GM18517 (cell line): ENCODE measurements at regions not wholly inside any gene's neighbourhood (a gene's known extent, or its start where the extent isn't known, plus 50 kb on each side); places are given as distances from the start of the nearest gene placed in this dataset.
A peak's percentile ranks its signal among the peaks of the same experiment; 100 is the strongest.

Source experiments
- ATAC-seq: cut with Tn5 transposase; IDR thresholded peaks from one replicate; pipeline ENCODE4 v1.9.1; 2021; ENCODE audit warnings: mild to moderate bottlenecking, moderate library complexity; ENCODE audit not compliant: unreplicated experiment

DNA sequence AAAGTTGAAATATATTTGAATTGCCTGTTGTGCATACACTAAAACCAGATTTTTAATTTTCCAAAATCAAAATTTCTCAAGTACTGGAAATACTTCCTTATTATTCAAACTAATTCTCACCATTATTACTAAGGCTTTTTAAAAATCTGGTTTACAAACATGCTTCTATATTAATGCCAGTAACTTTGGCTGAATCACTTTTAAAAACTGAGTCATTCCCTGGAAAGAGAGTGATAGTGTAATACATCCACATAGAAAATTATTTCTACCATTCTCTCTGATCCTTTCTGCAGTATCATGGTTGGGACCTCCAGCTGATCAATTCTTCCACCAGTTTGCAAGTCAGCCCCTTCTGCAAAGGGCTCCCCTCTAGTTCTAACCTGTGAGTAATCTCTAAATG lies 165.3 kb upstream of the FAM241A start:
- ATAC-seq = no peak

DNA sequence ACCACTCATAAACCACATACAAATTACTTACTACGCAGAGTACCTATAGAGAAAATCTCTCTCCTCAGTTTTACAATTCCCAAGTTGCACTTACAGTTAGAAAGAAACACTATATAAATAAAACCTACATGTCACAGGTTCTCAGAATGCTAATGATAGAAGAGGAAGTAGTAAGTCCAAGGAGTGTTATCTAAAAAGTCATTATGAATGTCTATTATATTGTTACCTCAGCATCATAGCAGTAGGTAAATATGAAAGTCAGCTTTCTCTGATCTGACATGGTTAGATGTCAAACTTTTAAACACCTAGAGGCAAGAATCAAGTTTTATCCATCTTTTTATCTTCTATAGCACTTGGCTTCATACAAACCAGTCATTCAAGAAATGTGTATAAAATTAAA lies 163.2 kb upstream of the FAM241A start:
- ATAC-seq = no peak

DNA sequence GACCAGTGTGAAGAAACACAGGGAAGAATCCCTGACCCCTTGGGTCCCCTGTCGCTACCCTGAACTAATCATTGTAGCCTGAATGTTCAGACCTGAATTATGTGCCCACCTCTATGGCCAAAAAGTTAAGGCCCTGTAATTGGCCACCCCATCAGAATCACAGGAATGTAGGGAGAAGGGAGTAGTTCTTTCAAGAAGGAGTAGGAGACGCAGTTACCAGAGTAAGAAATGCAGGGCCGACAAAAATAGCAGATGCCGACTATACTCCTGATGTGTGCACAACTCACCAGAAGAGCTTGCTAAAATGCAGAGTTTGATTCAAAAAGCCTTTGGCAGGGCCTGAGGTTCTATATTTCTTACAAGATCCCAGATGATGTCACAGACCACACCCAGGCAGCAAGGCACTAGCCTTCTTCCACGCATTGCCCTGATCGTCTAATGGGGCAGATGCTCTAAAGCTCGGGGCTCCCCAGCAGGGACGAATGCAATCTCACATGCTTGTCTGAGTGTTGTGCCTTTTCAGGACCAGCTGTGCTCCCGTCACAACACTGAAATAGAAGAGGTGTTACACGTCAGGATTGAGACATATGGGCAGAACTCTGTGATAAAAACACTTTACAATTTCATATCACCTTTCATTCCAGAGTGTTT lies 161.0 kb upstream of the FAM241A start:
- ATAC-seq = no peak

DNA sequence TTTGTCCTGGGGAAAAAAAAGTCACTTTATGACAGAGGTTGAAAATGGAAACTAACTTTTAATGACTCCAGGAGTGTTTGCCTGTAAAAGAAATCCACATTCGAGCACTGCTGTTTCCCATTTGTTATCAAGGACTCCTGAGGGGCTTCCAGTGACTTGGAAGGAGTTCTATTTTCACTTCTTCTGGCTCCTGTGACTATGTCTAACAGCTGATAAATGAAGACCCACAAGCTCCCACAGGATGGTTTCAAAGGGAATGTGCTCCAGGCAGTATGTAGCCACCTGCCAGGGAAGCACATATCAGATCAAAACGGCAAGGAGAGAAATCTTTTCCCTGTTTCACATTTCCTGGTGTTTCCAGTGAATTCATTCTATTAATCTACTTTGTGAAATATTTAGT lies 159.8 kb upstream of the FAM241A start:
- ATAC-seq = no peak

DNA sequence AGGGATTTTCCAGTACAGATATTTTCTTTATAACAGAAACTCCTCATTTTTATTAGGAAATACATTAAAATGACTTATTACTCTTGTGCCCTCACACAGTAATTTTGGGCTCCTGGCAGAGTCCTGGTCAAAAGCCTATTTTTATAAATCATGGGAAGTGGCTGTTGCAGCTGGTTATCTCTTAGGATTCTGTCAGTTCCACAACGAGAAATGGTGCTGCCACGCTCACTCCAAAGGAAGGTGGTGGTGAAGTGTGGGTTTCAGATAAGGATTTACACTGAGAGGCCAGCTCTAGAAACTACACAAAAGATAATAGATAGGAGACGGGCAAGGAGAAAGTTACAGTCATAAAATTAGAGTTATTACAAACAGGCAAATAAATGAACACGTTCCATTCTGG lies 159.2 kb upstream of the FAM241A start:
- ATAC-seq = no peak

DNA sequence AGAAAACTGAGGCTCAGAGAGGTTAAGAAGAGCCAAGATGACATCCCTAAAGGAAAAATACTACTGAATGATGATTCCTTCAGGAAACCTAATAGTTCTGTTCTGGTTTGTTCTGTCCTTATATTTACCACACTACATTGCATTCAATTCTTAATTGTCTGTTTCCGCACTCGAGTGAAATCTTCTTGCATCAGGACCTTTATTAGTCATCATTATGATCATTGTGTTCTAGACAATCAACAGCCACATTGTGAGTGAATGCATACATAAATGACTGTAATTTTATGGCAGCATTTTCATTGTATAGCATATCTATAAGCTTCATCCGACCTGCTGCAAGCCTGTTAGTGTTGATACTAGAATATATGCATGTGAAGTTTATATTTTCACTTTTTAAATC lies 156.7 kb upstream of the FAM241A start:
- no peak for ATAC-seq

DNA sequence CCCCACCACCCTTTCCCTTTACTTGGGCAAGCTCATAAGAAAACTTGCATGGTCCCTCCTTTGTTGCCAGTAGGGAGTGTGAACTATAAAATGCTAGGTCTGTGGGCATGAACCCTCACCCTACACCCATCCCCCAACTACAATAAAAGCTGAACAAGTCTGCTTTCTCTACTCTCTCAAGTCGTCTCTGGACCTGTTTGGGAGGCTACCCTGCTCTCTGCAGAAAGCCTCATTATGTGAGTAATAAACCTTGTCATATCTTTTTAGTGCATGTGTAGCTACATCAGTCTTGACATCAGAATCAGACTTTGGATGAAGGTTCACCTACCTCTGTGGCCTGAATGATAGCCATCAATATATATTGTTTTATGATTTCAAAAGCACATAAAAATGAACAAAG lies 155.4 kb upstream of the FAM241A start:
- no peak for ATAC-seq

DNA sequence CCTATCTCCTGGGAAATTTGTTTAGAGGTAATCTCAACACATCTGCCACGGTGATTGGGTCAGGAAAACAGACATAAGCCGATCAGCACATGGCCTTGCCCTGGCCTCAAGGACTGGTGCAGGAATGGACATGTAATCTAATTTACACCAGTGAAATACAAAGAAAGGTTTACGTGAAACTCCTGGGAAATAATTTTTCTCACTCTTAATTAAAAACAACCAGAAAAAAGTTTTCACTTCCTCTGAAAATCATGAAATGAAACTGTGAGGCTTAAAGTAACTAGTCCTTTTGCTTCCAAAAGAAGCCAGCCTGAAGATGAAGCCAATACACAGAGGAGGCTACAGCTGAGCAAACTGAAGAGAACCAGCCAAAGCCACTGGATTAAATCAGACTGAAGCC lies 154.1 kb upstream of the FAM241A start:
- peak; percentile 94 for ATAC-seq

DNA sequence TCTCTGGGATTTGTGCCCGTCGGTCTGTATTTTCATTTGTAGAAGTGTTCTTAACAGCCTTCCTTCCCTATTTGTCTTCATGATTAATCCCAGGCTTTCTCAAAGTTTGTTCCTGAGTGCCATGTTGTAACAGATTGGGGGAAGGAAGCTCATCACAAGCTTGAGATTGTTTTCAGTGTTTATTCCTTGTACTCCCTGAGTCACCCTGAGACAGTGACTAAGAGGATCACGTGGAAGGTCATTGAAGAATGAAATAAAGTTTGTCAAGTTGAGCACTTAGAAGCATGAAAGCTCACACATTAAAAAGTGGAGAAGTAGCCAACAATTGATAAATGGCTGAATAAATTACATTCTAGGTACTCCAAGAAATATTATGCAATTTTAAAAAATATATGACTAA lies 153.5 kb upstream of the FAM241A start:
- peak; percentile 13 for ATAC-seq

DNA sequence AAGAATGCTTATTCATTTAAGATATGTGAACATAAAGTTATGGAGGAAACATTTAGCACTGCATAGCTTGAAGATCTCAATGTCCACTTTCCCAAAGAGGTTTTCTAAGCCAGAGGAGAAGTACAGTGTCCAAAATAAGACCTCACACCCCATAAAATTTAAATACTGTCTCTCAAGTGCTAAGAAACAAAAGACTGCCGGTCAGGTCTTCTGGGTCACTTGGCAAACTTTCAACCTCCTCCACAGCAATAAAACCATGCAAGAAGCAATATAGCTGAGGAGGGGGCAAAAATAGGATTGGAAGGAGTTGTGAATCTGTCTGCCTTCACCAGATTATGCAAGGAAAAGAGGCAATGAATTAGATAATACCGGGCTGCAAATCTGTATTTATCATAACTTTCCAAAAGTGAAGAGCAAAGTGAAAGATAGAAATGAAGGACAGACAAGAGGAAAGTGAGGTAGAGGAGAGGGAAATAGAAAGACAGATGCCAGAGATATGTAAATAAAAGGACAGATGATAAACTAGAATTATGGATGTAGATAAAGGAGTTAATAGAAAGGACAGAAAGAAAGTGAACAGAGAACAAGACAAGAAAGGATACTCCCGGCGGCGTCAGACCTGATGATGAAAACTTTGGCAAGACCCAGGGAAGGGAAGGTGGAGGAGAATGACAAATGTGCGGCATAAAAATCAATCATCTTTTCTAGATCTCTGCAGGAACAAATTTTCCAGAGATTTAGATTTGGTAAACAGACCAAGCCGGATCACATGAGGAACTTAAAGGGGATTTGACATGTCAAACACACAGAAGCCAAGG lies 152.7 kb upstream of the FAM241A start:
- no peak for ATAC-seq

DNA sequence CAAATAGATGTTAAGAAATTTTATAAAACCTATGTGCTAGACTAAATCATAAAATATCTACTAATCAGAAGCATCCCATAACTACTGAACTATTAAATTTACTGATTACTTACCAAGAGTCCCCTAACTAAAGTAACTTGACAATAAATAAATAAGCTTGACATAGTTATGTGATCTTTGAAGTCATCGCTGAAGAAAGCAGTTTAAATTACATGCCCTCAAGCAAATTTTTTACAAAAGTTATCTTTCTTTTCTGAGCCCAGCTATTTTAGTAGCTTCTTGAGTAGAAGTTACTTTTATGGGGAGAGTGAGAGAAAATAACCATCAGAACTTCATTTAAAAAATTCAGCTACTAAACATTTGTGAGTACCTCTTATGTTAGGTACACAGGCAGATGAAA lies 150.9 kb upstream of the FAM241A start:
- no peak for ATAC-seq

DNA sequence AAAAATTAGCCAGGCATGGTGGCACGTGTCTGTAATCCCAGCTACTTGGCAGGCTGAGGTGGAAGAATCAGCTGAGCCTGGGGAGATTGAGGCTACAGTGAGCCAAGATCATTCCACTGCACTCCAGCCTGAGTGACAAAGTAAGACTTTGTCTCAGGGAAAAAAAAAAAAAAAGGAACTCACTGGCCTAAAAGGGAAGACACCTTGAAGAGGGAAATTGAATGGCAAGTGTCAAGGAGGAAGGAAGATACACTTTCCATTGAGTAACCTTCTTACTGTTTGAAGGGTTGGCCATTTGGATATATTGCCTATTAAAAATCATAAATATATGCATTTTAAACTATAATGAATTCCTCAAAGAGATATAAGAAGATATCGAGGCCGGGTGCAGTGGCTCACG lies 147.5 kb upstream of the FAM241A start:
- ATAC-seq = no peak

DNA sequence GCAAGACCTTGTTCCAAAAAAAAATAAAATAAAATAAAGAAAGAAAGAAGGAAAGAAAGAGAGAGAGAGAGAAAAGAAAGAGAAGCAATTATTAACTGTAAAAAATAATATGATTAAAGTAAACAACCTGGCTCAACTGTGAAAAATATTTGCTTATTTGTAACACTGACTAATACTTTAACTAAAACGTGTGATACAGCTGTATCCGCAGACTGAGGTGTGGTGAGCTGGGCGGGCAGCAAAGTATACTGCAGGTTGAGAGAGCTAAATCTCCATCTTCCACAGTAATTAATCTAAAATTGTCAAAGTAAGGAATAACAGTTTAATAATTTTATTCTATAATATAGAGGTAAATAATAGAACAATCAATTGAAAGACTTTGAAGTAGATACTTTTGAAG lies 145.5 kb upstream of the FAM241A start:
- ATAC-seq = no peak

DNA sequence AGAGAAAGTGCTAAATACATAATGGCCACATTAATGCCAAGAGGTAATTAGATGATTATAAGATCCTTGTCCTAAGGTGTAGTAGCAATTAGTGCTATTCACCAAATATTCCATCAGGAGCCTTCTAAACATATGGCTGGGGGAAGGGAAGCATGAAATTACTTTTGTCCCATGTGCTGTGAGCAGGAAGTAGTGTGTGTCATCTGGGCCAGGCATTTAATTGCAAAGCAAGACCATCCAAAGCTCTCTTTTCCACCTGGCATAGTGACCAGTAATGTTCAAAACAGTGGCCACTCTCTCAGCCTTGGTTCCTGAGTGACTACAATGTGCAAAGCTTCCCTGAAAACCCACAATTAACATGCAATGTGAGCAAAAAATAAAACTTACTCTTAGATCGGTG lies 144.2 kb upstream of the FAM241A start:
- ATAC-seq = no peak

DNA sequence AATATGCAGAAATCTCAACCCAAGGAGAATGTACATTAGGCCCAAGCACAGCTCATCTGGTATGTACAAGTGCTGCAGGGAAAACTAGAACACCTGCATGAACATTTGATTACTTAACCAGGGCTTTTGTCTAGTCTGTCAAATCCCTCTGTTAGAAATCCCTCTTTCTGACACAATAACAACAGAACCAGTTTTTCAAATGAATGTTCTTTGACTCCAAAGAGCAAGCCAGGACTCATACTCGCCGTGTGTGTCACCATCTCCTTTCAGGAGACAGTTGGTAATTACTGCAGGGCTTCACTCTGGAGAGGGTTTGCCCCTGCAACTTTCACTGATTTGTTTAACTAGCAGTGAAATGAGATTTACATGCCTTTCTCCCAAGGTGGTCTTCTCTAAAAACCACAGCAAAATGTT lies 143.0 kb upstream of the FAM241A start:
- no peak for ATAC-seq

DNA sequence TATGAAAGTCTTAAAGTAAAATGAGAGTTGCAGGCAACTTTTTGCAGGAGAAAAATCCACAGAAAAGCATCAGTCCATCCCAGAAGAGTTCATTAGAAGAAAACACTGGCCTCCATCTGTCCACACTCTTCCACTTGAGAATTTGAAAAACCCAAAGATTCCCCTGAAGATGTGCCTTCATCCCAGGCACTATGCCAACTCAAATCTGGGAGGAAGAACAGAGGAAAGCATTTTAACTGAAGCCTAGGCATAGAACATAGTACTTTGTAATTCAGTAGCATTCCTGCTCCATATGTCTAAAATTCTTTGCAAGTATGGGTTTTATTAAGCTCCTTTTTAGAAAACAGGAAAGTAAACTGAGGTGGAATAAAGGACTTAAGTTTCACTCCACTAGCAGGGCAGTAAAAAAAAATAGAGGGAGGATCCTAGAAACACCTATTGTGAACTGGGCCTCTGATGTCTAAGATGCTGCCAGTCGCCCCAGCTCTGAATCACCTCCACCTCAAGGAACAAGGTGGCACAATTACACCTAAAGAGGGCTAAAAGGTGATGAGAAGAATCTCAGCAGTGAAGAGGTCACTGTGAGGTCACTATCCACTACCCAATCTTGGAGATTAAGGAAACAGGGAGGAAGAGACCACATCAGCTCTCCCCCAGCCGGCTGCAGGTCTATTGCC lies 141.9 kb upstream of the FAM241A start:
- no peak for ATAC-seq

DNA sequence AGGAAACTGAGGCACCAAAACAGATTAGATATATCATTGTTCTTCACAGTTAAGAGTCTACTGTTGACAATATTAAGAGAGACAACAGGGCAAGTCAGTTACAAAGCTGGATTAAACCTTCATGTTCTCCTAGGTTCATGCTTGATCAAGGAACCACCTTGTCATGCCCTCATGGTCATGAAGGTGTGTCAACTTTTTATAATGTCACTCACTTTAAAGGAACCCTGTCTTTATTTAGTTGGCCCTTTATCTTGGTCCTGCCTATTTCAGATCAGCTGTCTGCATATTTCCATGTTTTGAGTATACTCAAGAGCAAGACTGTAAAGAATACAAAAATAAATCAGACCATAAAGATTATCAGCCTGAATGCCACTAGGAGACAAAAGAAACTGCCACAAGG lies 140.2 kb upstream of the FAM241A start:
- ATAC-seq = no peak

DNA sequence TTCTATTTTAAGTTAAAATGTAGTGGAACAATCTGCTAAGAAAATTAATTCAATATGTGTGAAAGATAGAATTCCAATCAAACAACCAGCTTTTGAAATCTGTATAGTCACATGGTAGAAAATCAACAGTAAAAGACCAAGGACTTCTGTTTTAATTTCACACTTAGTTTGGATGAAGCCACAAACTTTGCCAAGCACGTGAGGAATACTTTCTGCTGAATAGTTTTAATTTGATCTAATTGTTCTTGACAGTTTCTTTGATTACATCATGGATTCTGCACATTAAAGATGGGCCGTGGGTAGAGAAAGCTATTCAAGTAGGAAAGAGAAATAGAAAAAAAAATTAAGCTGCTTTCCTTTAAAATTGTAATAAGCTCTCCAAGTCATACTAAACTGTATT lies 137.9 kb upstream of the FAM241A start:
- no peak for ATAC-seq

DNA sequence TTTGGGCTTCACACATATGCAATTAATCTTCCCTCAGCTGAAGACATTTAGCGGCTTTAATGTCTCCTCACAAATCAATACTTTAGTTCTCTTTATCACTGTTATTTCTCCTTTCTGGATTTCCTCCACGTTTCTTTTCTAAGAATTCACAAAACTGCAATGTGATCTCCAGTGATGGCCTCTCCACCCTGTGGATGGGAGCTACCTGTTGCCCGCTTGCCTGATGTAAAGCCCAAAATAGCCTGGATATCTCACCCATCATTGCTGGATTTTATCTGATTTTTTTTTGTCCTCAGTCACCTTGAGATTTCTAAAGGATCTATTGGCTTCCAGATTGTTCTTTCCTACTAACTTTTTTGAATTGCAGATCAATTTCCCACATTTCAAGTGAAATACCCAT lies 129.3 kb upstream of the FAM241A start:
- no peak for ATAC-seq

DNA sequence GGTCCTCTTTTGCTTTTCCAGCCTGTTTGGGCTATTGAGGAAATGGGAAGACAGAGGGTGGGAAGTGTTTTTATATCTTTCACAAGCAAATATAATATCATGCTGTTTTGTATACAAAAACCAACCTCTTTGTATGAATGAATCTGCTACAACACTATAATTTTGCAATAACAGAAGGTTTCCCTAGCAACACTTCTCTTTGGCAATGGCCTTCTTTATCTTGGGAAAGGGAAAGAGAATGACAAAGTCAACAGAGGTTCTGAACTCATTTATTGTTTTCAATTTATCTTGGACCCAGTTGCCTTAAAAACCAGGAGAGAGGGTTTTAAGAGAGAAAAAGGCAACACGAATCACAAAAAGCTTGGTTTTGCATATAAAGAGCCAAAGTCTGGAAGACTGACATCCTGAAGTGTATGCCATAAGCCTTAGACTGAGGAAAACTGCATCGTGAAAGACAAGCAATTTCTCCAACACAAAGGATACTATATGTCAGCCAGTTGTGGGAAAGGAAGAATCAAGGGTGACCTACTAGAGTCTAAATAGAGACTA lies 121.8 kb upstream of the FAM241A start:
- no peak for ATAC-seq

DNA sequence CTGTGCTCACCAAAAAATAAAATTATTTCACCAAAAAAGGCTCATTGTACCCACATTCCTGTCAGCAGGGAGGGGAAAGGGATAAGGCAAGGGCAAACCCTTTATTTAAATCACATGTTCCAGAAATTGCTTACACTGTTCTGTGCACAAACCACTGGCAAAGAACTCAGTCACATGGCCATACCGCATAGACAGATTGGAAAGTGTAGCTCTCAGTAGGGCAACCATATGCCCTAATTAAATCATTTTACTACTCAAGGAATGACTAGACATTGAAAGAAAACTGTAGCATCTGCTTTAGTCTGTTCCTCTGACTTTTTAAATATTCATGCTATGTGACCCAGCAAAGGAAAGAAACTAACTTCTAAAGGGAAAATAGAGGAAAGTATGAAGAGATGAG lies 119.2 kb upstream of the FAM241A start:
- ATAC-seq = no peak

DNA sequence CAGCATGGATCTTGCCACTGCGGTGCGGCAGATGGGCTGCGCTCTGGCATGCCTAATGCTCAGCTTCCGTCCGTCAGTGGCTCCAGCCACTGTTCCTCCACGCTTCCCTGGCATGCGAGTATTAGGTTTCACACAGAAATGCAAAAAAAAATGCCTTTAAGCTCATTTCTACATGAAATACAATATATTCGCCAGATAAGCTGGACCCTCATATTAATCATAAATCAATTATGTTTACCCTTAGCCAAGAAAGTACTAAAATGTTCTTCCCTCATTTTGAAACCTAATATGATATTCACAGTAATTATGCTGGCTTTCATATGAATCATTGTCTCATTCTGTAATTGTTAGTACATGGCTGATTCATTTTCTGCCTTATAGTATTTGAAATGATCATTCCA lies 115.5 kb upstream of the FAM241A start:
- no peak for ATAC-seq
